Adipocyte (in vitro differentiated cells): ENCODE measurements at regions not wholly inside any gene's neighbourhood (a gene's known extent, or its start where the extent isn't known, plus 50 kb on each side); places are given as distances from the start of the nearest gene placed in this dataset.
A peak's percentile ranks its signal among the peaks of the same experiment; 100 is the strongest.
"Not testable (repeated sequence)": the region's sequence is repeated elsewhere in the genome, so short reads cannot be mapped to it uniquely, and the experiment has no call there.

Source experiments
- DNase-seq: peaks from one replicate; pipeline ENCODE4 v3.0.0-alpha.2; 2015; ENCODE audit warnings: low read depth
- H3K27me3 ChIP-seq: replicated peaks from 2 replicates; pipeline ENCODE4 v1.7.0; 2013; ENCODE audit warnings: mild to moderate bottlenecking, low read length, moderate library complexity; ENCODE audit not compliant: control insufficient read depth, insufficient read depth
- H3K36me3 ChIP-seq: 2 replicates; pipeline ENCODE4 v1.7.0; 2013; ENCODE audit warnings: low read length, mild to moderate bottlenecking, moderate library complexity; ENCODE audit not compliant: control insufficient read depth, insufficient read depth, severe bottlenecking
- H3K4me1 ChIP-seq: 2 replicates; pipeline ENCODE4 v1.7.0; 2013; ENCODE audit warnings: mild to moderate bottlenecking, low read length, moderate library complexity; ENCODE audit not compliant: control insufficient read depth, insufficient read depth
- H3K4me3 ChIP-seq: 2 replicates; pipeline ENCODE4 v1.7.0; 2013; ENCODE audit warnings: mild to moderate bottlenecking, low read length, moderate library complexity
- H3K9ac ChIP-seq: 2 replicates; pipeline ENCODE4 v1.7.0; 2013; ENCODE audit warnings: mild to moderate bottlenecking, low read length, moderate library complexity
- H3K9me3 ChIP-seq: 2 replicates; pipeline ENCODE4 v1.7.0; 2013; ENCODE audit warnings: mild to moderate bottlenecking, low read length, moderate library complexity; ENCODE audit not compliant: control insufficient read depth

DNA sequence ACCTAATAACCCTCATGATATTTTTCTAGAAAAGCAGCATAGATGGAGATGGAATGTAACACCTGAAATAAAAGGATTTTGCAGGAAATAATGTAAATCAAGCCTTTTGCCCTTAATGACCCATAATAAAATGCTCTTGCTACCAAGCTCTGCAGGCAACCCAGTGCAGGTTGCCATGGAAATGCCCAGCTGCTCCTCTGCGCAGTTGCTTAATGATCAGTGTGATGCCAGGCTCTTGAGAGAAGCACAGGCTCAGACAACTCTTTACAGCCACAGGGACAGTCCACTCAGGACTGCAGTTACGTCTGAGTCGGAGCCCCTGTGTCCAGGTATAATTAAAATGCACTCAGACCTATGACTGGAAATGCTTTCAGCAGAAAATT, 165.5 kb downstream of the LACC1 start:
- Histone ChIP-seq H3K4me3 (no peak overlapping the region), H3K27me3 (peaks cover 15% of the 10 kb centered on the region), H3K9ac (no peak overlapping the region), H3K4me1 (peaks cover 25% of the 10 kb centered on the region), H3K9me3 (no peaks in the 10 kb centered on the region), H3K36me3 (no peaks in the 10 kb centered on the region)
- DNase-seq = no peak

DNA sequence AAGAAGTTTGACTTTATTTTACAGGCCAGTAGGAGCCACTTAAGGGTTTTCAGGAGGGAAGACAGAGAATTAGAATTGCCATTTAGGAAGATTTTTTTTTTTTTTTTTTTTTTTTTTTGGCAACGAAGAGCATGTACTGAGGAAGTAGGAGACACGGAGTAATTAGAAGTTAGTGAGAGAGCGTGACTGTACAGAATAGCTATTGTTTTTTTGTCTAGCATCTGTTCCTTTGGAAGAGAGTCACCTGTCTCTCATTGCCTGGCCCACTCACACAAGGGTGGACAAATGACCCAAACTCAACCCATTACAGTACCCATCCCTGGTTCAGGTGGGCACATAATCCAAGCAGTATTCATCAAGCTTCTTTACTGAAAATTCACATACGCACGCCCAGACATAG, 166.7 kb downstream of the LACC1 start:
- no peak overlapping the region for H3K9ac ChIP-seq
- H3K9me3 ChIP-seq = no peaks in the 10 kb centered on the region
- H3K4me3 ChIP-seq = no peak overlapping the region
- H3K27me3 ChIP-seq = peaks cover 15% of the 10 kb centered on the region
- no peaks in the 10 kb centered on the region for H3K36me3 ChIP-seq
- DNase-seq = no peak
- H3K4me1 ChIP-seq = peaks cover 21% of the 10 kb centered on the region

DNA sequence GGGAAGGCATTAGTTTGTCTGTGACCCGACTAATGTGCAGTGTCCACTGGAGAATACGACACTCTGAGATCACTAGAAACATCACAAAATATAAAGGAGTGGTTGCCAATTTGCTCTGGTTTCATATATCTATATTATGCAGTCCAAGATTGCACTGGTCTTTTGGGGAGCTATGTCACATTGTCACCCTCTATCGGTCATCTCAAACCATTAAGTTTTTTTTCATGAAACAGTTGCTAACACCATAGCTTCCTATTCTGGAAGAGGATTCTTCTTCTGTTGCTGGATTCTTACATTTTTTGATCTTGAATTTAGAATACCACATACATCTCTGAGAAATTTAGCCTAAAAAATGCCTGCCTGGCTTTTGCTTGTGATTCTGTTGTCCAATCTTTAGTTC, 168.6 kb downstream of the LACC1 start:
- H3K4me1 ChIP-seq = peaks cover 25% of the 10 kb centered on the region
- no peak overlapping the region for H3K9ac ChIP-seq
- DNase-seq = no peak
- no peaks in the 10 kb centered on the region for H3K36me3 ChIP-seq
- H3K4me3 ChIP-seq = no peak overlapping the region
- peaks cover 15% of the 10 kb centered on the region for H3K27me3 ChIP-seq
- H3K9me3 ChIP-seq = no peaks in the 10 kb centered on the region

DNA sequence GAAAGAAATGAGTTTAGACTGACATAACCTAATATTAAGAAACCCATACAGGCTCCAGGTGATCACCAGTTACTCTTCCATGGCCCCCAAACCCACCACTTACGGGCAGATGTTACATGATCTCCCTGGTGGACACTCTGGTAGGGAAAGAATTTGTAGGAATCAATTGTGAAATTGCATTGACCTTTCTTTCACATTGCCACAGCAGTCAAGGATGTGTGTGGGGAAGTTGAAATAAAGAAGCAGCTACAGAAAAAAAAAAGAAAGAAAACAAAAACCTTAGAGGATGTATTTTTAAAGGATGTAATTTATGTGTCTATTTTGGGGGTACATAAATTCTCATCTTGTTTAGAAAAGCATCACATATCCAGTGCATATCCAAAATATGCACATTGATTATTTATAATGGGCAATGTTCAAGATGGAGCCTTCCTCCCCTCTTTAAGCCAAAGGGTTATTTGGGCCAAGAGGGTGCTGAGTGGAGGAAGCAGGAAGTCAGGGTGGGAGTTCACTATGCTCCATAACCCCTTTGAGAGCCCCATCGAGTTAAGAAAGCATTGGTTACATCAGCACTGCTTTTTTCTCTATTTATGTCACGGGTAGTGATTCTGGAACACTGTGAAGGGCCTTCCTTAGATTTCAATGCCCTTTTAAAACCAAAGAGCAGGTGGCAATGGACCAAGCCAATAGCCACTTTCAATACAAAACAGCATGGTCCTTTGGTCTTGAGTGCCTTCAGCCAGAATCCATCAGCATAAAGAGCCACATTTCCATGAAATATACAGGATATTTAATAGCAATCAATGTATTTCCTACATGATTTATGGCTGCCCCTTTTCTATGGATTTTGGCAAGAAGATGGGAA, 169.6 kb downstream of the LACC1 start:
- Histone ChIP-seq H3K36me3 (no peaks in the 10 kb centered on the region), H3K4me3 (no peak overlapping the region), H3K27me3 (peaks cover 15% of the 10 kb centered on the region), H3K9ac (no peak overlapping the region), H3K4me1 (peaks cover 26% of the 10 kb centered on the region), H3K9me3 (no peaks in the 10 kb centered on the region)
- peak; percentile 42 for DNase-seq

DNA sequence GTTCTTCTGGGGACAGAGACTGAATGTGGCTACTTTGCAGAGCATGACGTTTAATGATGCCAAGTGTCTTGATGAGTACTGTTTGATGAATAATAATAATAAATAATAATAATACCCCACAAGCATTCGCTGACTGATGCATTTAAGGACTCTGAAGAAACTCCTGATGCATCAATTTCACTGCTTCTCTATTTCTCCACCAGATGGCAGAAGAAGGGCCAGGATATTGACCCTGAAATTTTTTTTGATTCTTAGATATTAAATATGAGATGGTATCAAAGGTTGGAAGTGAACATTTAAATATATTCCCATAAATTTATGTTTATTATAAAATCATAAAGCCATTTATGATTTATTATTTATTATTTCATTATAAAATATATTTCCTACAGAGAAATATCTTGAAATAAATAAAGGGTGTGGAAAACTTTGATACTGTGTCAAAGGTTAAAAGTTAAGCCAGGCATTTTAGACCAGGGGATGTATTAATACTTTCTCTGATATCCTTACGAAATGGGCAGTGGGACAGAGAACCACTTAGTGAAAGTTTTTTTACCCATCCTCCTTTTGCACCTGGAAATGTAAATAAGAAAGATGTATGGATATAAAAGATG, 170.9 kb downstream of the LACC1 start:
- no peak overlapping the region for H3K9ac ChIP-seq
- DNase-seq = peak; percentile 73
- no peaks in the 10 kb centered on the region for H3K9me3 ChIP-seq
- no peaks in the 10 kb centered on the region for H3K36me3 ChIP-seq
- no peak overlapping the region for H3K4me3 ChIP-seq
- peaks cover 15% of the 10 kb centered on the region for H3K27me3 ChIP-seq
- peaks cover 26% of the 10 kb centered on the region for H3K4me1 ChIP-seq

DNA sequence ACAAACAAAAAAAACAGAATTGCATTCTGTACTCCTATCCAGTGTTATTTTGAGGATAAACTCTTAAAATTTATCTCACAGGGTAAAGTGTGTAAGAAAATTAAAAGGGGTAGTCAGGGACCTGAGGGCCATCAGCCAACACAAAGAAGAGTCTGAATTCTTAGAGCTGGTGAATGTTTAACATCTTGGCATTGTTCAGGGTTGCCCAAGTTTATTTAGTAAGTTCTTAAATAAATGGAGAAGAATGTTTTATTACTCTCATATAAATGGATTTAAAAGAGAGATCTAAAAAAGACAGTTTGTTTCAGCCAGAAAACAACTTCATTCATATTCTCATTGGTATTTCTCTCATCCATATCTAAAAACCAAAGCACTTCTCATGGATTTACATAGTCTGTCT, 171.7 kb downstream of the LACC1 start:
- Histone ChIP-seq H3K4me3 (no peak overlapping the region), H3K9me3 (no peaks in the 10 kb centered on the region)
- DNase-seq = no peak

DNA sequence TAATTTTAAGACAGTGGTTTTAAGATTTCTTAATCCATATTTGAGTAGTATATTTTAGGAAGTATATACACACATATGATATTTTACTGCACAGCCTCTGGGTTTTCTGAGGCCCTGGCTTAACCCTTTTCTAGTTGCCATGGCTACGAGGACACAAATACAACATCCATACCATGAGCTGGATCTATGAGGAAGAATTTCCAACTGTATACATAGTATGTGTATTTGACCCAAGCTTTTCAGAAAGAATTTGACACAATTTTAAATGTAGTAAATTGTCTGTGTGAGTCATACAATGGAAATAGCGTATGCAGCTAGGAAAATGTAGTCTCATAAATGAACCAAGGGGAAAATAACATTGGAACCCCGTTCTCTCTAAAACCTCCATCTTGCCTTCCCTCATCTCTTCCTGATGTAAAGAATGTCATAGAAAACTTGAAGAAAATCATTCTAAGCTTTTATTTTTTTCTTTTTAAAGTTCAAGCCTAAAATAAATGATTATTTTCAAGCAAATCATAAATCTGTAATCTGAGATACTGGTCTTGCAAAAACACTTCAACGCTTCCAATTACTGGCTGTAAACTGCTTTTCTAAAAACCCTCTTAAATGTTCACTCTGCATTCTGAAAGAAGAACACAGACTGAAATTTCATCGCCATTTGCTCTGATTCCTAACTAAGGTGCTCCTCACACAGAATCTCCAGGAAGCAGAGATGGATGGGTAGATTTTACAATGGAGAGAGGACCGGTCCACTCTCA, 172.4 kb downstream of the LACC1 start:
- H3K9me3 ChIP-seq = no peaks in the 10 kb centered on the region
- H3K36me3 ChIP-seq = no peaks in the 10 kb centered on the region
- H3K4me1 ChIP-seq = peaks cover 26% of the 10 kb centered on the region
- H3K27me3 ChIP-seq = peaks cover 9% of the 10 kb centered on the region
- no peak overlapping the region for H3K4me3 ChIP-seq
- peak; percentile 65 for DNase-seq
- H3K9ac ChIP-seq = no peak overlapping the region

More for the DNA sequence above, 171.7 kb downstream of the LACC1 start:
- no peaks in the 10 kb centered on the region for H3K36me3 ChIP-seq
- peaks cover 14% of the 10 kb centered on the region for H3K27me3 ChIP-seq
- H3K9ac ChIP-seq = no peak overlapping the region
- H3K4me1 ChIP-seq = peaks cover 26% of the 10 kb centered on the region

DNA sequence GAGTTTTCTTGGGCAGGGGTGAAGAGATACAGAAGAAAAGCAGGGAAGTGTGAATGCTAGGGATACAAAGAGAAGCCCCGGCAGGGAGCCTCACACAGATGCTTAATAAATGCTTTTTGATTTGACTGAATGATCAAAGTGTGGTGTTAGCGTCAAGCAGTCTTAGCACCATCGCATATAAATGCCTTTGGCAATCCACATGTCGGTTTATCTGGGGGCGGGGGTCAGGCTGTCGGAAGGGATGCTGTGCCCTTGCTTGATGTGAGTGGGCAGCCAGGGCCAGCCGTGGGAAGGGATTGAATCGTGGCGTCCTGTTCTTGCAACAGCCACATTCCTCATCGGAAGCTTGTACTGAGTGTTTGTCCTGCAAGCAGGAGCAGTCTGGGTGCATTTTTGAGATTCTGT, 173.1 kb downstream of the LACC1 start:
- H3K4me1 ChIP-seq = peaks cover 26% of the 10 kb centered on the region
- peak; percentile 90 for DNase-seq
- H3K9me3 ChIP-seq = no peaks in the 10 kb centered on the region
- peaks cover 2% of the 10 kb centered on the region for H3K27me3 ChIP-seq
- H3K36me3 ChIP-seq = no peaks in the 10 kb centered on the region
- no peak overlapping the region for H3K4me3 ChIP-seq
- no peak overlapping the region for H3K9ac ChIP-seq

DNA sequence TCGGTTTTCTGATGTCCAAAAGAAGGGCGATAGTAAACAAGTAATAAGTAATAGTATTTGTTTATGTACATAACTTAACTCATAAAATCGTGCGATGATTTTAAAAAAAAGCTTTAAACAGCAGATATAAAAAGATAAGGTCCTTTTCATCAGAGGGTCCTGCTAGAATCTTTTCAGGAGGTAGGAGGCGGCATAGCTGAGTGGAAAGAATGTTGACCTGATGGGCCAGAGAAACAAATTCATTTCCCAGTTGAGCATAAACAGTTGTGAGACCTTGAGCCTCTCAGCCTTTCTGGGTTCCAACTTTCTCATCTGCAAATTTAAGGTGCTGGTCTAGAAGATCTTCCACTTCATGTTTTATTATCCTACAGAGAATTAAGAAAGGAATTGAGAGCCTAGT, 173.5 kb downstream of the LACC1 start:
- Histone ChIP-seq H3K36me3 (no peaks in the 10 kb centered on the region), H3K4me1 (peaks cover 26% of the 10 kb centered on the region), H3K27me3 (no peaks in the 10 kb centered on the region), H3K4me3 (no peak overlapping the region), H3K9ac (no peak overlapping the region), H3K9me3 (no peaks in the 10 kb centered on the region)
- no peak for DNase-seq

DNA sequence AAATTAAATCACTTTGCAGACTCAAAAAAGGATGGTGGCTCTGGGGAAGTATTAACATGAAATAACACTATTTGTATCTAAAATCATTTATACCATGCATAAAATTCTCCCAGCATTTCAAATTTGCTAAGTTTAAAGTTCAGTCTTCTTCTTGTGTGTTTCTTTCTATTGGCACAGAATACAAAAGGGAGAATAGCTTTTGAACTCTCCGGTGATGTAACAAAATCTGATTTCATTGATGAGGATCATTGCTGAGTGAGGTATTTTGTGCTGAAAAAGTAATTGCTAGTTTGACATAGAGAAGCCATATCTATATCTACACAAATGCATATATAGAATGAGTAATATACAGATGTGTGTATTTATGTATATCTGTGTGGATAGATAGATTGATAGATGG, 174.8 kb downstream of the LACC1 start:
- no peaks in the 10 kb centered on the region for H3K9me3 ChIP-seq
- no peak overlapping the region for H3K4me3 ChIP-seq
- no peak for DNase-seq
- no peaks in the 10 kb centered on the region for H3K36me3 ChIP-seq
- H3K27me3 ChIP-seq = no peaks in the 10 kb centered on the region
- H3K9ac ChIP-seq = no peak overlapping the region
- H3K4me1 ChIP-seq = peaks cover 19% of the 10 kb centered on the region

DNA sequence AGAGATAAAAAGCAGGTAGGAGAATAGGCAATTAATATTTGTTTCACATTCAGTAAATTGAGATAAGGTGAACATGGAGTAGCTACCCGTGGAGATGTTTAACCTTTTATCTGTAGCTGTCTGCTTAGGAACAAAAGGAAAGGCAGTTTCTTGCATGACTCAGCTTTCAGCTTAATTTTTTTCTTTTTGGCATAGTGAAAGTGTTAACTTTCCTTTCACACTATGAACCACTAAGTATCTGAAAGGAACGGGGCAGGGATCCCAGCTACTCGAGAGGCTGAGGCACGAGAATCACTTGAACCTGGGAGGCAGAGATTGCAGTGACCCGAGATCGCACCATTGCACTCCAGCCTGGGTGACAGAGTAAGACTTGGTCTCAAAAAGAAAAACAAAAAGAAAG, 176.0 kb downstream of the LACC1 start:
- DNase-seq, H3K36me3 ChIP-seq, H3K9ac ChIP-seq, H3K9me3 ChIP-seq, H3K4me3 ChIP-seq, H3K27me3 ChIP-seq: not testable (repeated sequence)
- peaks cover 12% of the 10 kb centered on the region for H3K4me1 ChIP-seq
